H1 (cell line): ENCODE measurements at regions not wholly inside any gene's neighbourhood (a gene's known extent, or its start where the extent isn't known, plus 50 kb on each side); places are given as distances from the start of the nearest gene placed in this dataset.

Experiments used
- CTCF ChIA-PET: fragments of 300-600 bp; sonication (Branson Sonifier 250); formaldehyde crosslinking; loops from one replicate; lab custom pipeline; 2021; ENCODE audit not compliant: partially characterized antibody; lab: Charles Lee
- POLR2A ChIA-PET: fragments of 300-600 bp; sonication (Branson Sonifier 250); formaldehyde crosslinking; loops from one replicate; lab custom pipeline; 2021; ENCODE audit warnings: inconsistent platforms; ENCODE audit not compliant: partially characterized antibody; lab: Charles Lee
- DNase-seq, 2 experiments: peaks; one replicate each; pipeline versions ENCODE4 v3.0.0 to v3.0.0-alpha.2; 2010 to 2022; ENCODE audit warnings: low spot score in 2 of 2, low read depth in 1 of 2, mixed read lengths in 1 of 2
- FAIRE-seq: peaks from 2 replicates; lab custom pipeline; 2011; peaks lifted over from hg19 to GRCh38; lab: Jason Lieb, UNC
- H2AFZ ChIP-seq: 2 replicates; pipeline ENCODE4 v1.8.1; 2012; ENCODE audit warnings: low read length, inconsistent platforms
- H2AK5ac ChIP-seq: 2 replicates; pipeline ENCODE4 v1.6.1; 2013; ENCODE audit warnings: low read depth, low read length
- H2BK120ac ChIP-seq: replicated peaks from 2 replicates; pipeline ENCODE3; 2013; ENCODE audit warnings: low read depth, low read length, inconsistent platforms
- H2BK12ac ChIP-seq: 2 replicates; pipeline ENCODE4 v1.6.1; 2013; ENCODE audit warnings: low read depth, low read length
- H2BK15ac ChIP-seq: 2 replicates; pipeline ENCODE4 v1.6.1; 2013; ENCODE audit warnings: low read length
- H2BK20ac ChIP-seq: 2 replicates; pipeline ENCODE4 v1.6.1; 2013; ENCODE audit warnings: low read length
- H2BK5ac ChIP-seq: 2 replicates; pipeline ENCODE4 v1.6.1; 2013; ENCODE audit warnings: low read depth, low read length
- H3K14ac ChIP-seq: 2 replicates; pipeline ENCODE4 v1.6.1; 2013; ENCODE audit warnings: inconsistent platforms; ENCODE audit not compliant: insufficient read length
- H3K18ac ChIP-seq: 2 replicates; pipeline ENCODE4 v1.6.1; 2013; ENCODE audit warnings: low read length; ENCODE audit errors: extremely low read depth
- H3K23ac ChIP-seq: 2 replicates; pipeline ENCODE4 v1.6.1; 2013; ENCODE audit warnings: inconsistent platforms; ENCODE audit not compliant: insufficient read length
- H3K23me2 ChIP-seq: 2 replicates; pipeline ENCODE4 v1.6.1; 2013; ENCODE audit warnings: low read depth, low read length
- H3K27ac ChIP-seq: 2 replicates; pipeline ENCODE4 v1.6.1; 2011; ENCODE audit warnings: low read depth, low read length, inconsistent platforms
- H3K27me3 ChIP-seq, 4 experiments: replicated peaks in 1 of 4; 1 replicate in 1 of 4; 2 replicates in 3 of 4; pipeline versions ENCODE4 v1.6.1 to v1.8.1; 2011 to 2013; ENCODE audit warnings: low read length in 3 of 4, mild to moderate bottlenecking in 3 of 4, inconsistent platforms in 2 of 4, mixed read lengths in 2 of 4, moderate library complexity in 1 of 4; ENCODE audit not compliant: control insufficient read depth in 3 of 4, insufficient read depth in 3 of 4; ENCODE audit errors: extremely low read depth in 1 of 4
- H3K36me3 ChIP-seq, 4 experiments: 2 replicates each; pipeline versions ENCODE4 v1.6.1 to v1.8.1; 2011 to 2013; ENCODE audit warnings: mild to moderate bottlenecking in 4 of 4, low read length in 3 of 4, moderate library complexity in 2 of 4, control low read depth in 1 of 4, inconsistent platforms in 1 of 4; ENCODE audit not compliant: insufficient read depth in 4 of 4, control insufficient read depth in 2 of 4
- H3K4ac ChIP-seq: replicated peaks from 2 replicates; pipeline ENCODE3; 2013; ENCODE audit warnings: low read length, low read depth, mixed read lengths, inconsistent platforms; ENCODE audit not compliant: insufficient read length
- H3K4me1 ChIP-seq, 4 experiments: replicated peaks in 1 of 4; 1 replicate in 1 of 4; 2 replicates in 3 of 4; pipeline versions ENCODE4 v1.6.1 to v1.8.1; 2011 to 2013; ENCODE audit warnings: low read length in 3 of 4, inconsistent platforms in 2 of 4, mixed read lengths in 1 of 4; ENCODE audit not compliant: insufficient read depth in 4 of 4, control insufficient read depth in 3 of 4
- H3K4me2 ChIP-seq, 2 experiments: 2 replicates each; pipeline versions ENCODE4 v1.6.1 to v1.8.1; 2011 to 2013; ENCODE audit warnings: low read depth in 2 of 2, low read length in 2 of 2, control low read depth in 1 of 2, inconsistent platforms in 1 of 2, mild to moderate bottlenecking in 1 of 2; ENCODE audit not compliant: insufficient read depth in 1 of 2
- H3K4me3 ChIP-seq, 4 experiments: fragments of 200-600, 300-600 bp in 1 of 4; sonication (generic), shearing (Covaris generic), sonication (Bioruptor Twin) in 1 of 4; 2 replicates each; pipeline versions ENCODE4 v1.5.1 to v1.8.1; 2011 to 2016; ENCODE audit warnings: low read length in 4 of 4, low read depth in 3 of 4, control low read depth in 2 of 4, inconsistent platforms in 2 of 4, mild to moderate bottlenecking in 2 of 4, mixed read lengths in 1 of 4, moderate library complexity in 1 of 4; ENCODE audit not compliant: insufficient read depth in 2 of 4; ENCODE audit errors: extremely low read depth in 1 of 4
- H3K56ac ChIP-seq: replicated peaks from 2 replicates; pipeline ENCODE3; 2013; ENCODE audit warnings: low read depth, mild to moderate bottlenecking, mixed read lengths, low read length, inconsistent platforms; ENCODE audit not compliant: insufficient read length
- H3K79me1 ChIP-seq: 2 replicates; pipeline ENCODE4 v1.6.1; 2013; ENCODE audit warnings: low read depth, low read length, control low read depth
- H3K79me2 ChIP-seq, 2 experiments: 2 replicates each; pipeline versions ENCODE4 v1.6.1 to v1.8.1; 2012 to 2013; ENCODE audit warnings: low read length in 2 of 2, mild to moderate bottlenecking in 2 of 2, inconsistent platforms in 1 of 2; ENCODE audit not compliant: insufficient read depth in 2 of 2, control insufficient read depth in 1 of 2
- H3K9ac ChIP-seq, 4 experiments: replicated peaks in 1 of 4; 1 replicate in 1 of 4; 2 replicates in 3 of 4; pipeline versions ENCODE4 v1.6.1 to v1.8.1; 2011 to 2013; ENCODE audit warnings: low read depth in 3 of 4, low read length in 3 of 4, control low read depth in 2 of 4, mild to moderate bottlenecking in 2 of 4, moderate library complexity in 2 of 4, inconsistent platforms in 1 of 4; ENCODE audit errors: extremely low read depth in 1 of 4
- H3K9me3 ChIP-seq, 2 experiments: 2 replicates each; pipeline versions ENCODE4 v1.6.1 to v1.8.1; 2012 to 2013; ENCODE audit warnings: mild to moderate bottlenecking in 2 of 2, moderate library complexity in 2 of 2, control low read depth in 1 of 2, inconsistent platforms in 1 of 2, low read depth in 1 of 2, low read length in 1 of 2, mixed read lengths in 1 of 2; ENCODE audit not compliant: insufficient read depth in 2 of 2
- H4K20me1 ChIP-seq, 2 experiments: replicated peaks in 1 of 2; 2 replicates each; pipeline versions ENCODE3 to v1.8.1; 2011 to 2013; ENCODE audit warnings: inconsistent platforms in 2 of 2, low read length in 2 of 2, mild to moderate bottlenecking in 1 of 2; ENCODE audit not compliant: insufficient read depth in 2 of 2, control insufficient read depth in 1 of 2
- H4K5ac ChIP-seq: 2 replicates; pipeline ENCODE4 v1.6.1; 2013; ENCODE audit warnings: low read length, low read depth, mixed read lengths, inconsistent platforms; ENCODE audit not compliant: insufficient read length
- H4K8ac ChIP-seq: 2 replicates; pipeline ENCODE4 v1.8.0; 2013; ENCODE audit warnings: mild to moderate bottlenecking, moderate library complexity, low read length, inconsistent platforms; ENCODE audit not compliant: insufficient read depth; ENCODE audit errors: extremely low read depth
- H4K91ac ChIP-seq: replicated peaks from 2 replicates; pipeline ENCODE3; 2013; ENCODE audit warnings: low read length, mixed read lengths, inconsistent platforms; ENCODE audit not compliant: insufficient read length
- ASH2L ChIP-seq: fragments of 200-600, 300-600 bp; sonication (generic); IDR thresholded peaks from one replicate; pipeline ENCODE4 v1.7.1; 2017; ENCODE audit warnings: low read length
- BACH1 ChIP-seq: IDR thresholded peaks from 2 replicates; pipeline ENCODE4 v1.6.1; 2012; ENCODE audit warnings: low read length, improper control_type of control experiment
- BCL11A ChIP-seq, 2 experiments: IDR thresholded peaks; one replicate each; pipeline ENCODE4 v1.6.1; 2011; ENCODE audit warnings: low read depth in 2 of 2, low read length in 2 of 2, mild to moderate bottlenecking in 2 of 2
- CHD1 ChIP-seq: IDR thresholded peaks from 2 replicates; pipeline ENCODE4 v1.6.1; 2012; ENCODE audit warnings: low read depth, low read length, improper control_type of control experiment
- CHD2 ChIP-seq: IDR thresholded peaks from 2 replicates; pipeline ENCODE4 v1.6.1; 2012; ENCODE audit warnings: low read length, improper control_type of control experiment
- EP300 ChIP-seq, 2 experiments: IDR thresholded peaks; 1 replicate in 1 of 2; 2 replicates in 1 of 2; pipeline ENCODE4 v1.6.1; 2011 to 2012; ENCODE audit warnings: low read depth in 2 of 2, low read length in 2 of 2, mild to moderate bottlenecking in 2 of 2, borderline replicate concordance in 1 of 2, inconsistent platforms in 1 of 2, moderate library complexity in 1 of 2
- NRF1 ChIP-seq: IDR thresholded peaks from 2 replicates; pipeline ENCODE4 v1.6.1; 2011; ENCODE audit warnings: mild to moderate bottlenecking, low read depth, low read length, improper control_type of control experiment
- PHF8 ChIP-seq: fragments of 200-600 bp; sonication (generic); conservative IDR thresholded peaks from 2 replicates; pipeline ENCODE4 v1.7.1; 2012; ENCODE audit warnings: low read depth, mild to moderate bottlenecking, inconsistent platforms, low read length, moderate library complexity
- POLR2A ChIP-seq, 2 experiments: IDR thresholded peaks; 1 replicate in 1 of 2; 2 replicates in 1 of 2; pipeline ENCODE4 v1.6.1; 2011; ENCODE audit warnings: low read depth in 2 of 2, low read length in 2 of 2, mild to moderate bottlenecking in 2 of 2; ENCODE audit errors: control extremely low read depth in 1 of 2
- POU5F1 ChIP-seq: IDR thresholded peaks from 2 replicates; pipeline ENCODE4 v1.6.1; 2011; ENCODE audit warnings: low read depth, mild to moderate bottlenecking, low read length, moderate library complexity
- RAD21 ChIP-seq, 2 experiments: IDR thresholded peaks in 1 of 2; conservative IDR thresholded peaks in 1 of 2; 2 replicates each; pipeline ENCODE4 v1.6.1; 2011; ENCODE audit warnings: low read depth in 2 of 2, low read length in 2 of 2, improper control_type of control experiment in 1 of 2, inconsistent platforms in 1 of 2, mild to moderate bottlenecking in 1 of 2, moderate library complexity in 1 of 2
- RXRA ChIP-seq: IDR thresholded peaks from 2 replicates; pipeline ENCODE4 v1.6.1; 2011; ENCODE audit warnings: low read depth, mild to moderate bottlenecking, low read length, moderate library complexity; ENCODE audit not compliant: insufficient read depth
- SRF ChIP-seq: IDR thresholded peaks from 2 replicates; pipeline ENCODE4 v1.6.1; 2011; ENCODE audit warnings: mild to moderate bottlenecking, low read depth, low read length, moderate library complexity
- SUZ12 ChIP-seq: fragments of 200-600 bp; sonication (generic); IDR thresholded peaks from 2 replicates; pipeline ENCODE4 v1.6.1; 2012; ENCODE audit warnings: mild to moderate bottlenecking, inconsistent platforms, low read length, moderate library complexity, mixed read lengths
- TAF7 ChIP-seq: optimal IDR thresholded peaks from 2 replicates; pipeline ENCODE3; 2011; ENCODE audit warnings: low read depth, mild to moderate bottlenecking, inconsistent platforms, low read length, moderate library complexity, borderline replicate concordance
- WGBS, 2 experiments: shearing (Covaris generic) in 1 of 2; methylation state at CpG; one replicate each; pipeline versions ENCODE4 v1.1.6 to v1.1.7; 2013 to 2015; ENCODE audit warnings: low lambda C conversion rate in 2 of 2, mixed read lengths in 2 of 2, inconsistent platforms in 1 of 2, low coverage in 1 of 2, missing lambda C conversion rate in 1 of 2; ENCODE audit not compliant: insufficient replicate concordance in 2 of 2, insufficient coverage in 1 of 2, insufficient read length in 1 of 2; ENCODE audit errors: extremely low coverage in 1 of 2, missing lambda C conversion rate in 1 of 2; 5-methylcytosine and 5-hydroxymethylcytosine counted together

GRCh38 chr10:8794860-8795259 lies 740.4 kb downstream of the GATA3 start:
- Histone ChIP-seq H3K4ac (no peak overlapping the region), H3K14ac (no peak overlapping the region), H2BK15ac (no peak overlapping the region), H3K9ac (no peak overlapping the region), H4K8ac (no peak overlapping the region), H2BK12ac (no peak overlapping the region), H3K4me2 (no peak overlapping the region), H4K5ac (no peak overlapping the region), H3K18ac (no peak overlapping the region), H3K36me3 (no peaks in the 10 kb centered on the region), H3K27ac (no peak overlapping the region), H2BK120ac (no peak overlapping the region), H3K23me2 (no peaks in the 10 kb centered on the region), H3K23ac (no peak overlapping the region), H3K56ac (no peak overlapping the region), H4K91ac (no peak overlapping the region), H3K79me2 (no peaks in the 10 kb centered on the region), H2AFZ (no peak overlapping the region)
- CTCF ChIA-PET = no interaction called here
- WGBS, 2 experiments = 83% methylated on average over 2 of the region's 2 CpGs; no CpG with 5 or more reads in 1 of the 2 experiments
- DNase-seq (no peak), FAIRE-seq (no peak)
- TF ChIP-seq PHF8 = no peak
- TF ChIP-seq CHD2 = no peak
- no peak for TF ChIP-seq BACH1
- TF ChIP-seq ASH2L = no peak
- TF ChIP-seq RAD21 (IDR thresholded peaks at IDR 0.05 in 1 of 2, conservative IDR thresholded peaks at IDR 0.05 in 1 of 2; ENCODE audit: low read depth in 2 of 2, low read length in 2 of 2) = no peak
- no peak for TF ChIP-seq TAF7
- no peak for TF ChIP-seq POLR2A (IDR thresholded peaks at IDR 0.05; ENCODE audit: control extremely low read depth in 1 of 2, low read depth in 2 of 2, low read length in 2 of 2)
- no peak for TF ChIP-seq NRF1
- TF ChIP-seq POU5F1 = no peak
- no peak for TF ChIP-seq RXRA
- no peak for TF ChIP-seq SRF
- no peak for TF ChIP-seq EP300 (IDR thresholded peaks at IDR 0.05; ENCODE audit: borderline replicate concordance in 1 of 2, low read depth in 2 of 2, low read length in 2 of 2)
- TF ChIP-seq BCL11A (IDR thresholded peaks at IDR 0.05; ENCODE audit: low read depth in 2 of 2, low read length in 2 of 2) = no peak
- TF ChIP-seq SUZ12 = no peak
- no peak for TF ChIP-seq CHD1
- TF ChIP-seq, all 59 proteins: peak for 0
- no peaks in the 10 kb centered on the region for H3K79me1 ChIP-seq
- H3K4me3 ChIP-seq = no peak overlapping the region
- H3K4me1 ChIP-seq = no peaks in the 10 kb centered on the region
- no peaks in the 10 kb centered on the region for H4K20me1 ChIP-seq
- no peaks in the 10 kb centered on the region for H3K9me3 ChIP-seq
- POLR2A ChIA-PET = no interaction called here
- H2BK20ac ChIP-seq = no peak overlapping the region
- no peak overlapping the region for H2AK5ac ChIP-seq
- H3K27me3 ChIP-seq = no peaks in the 10 kb centered on the region
- no peak overlapping the region for H2BK5ac ChIP-seq
